Brain microvascular endothelial cell (primary cell): ENCODE measurements at regions not wholly inside any gene's neighbourhood (a gene's known extent, or its start where the extent isn't known, plus 50 kb on each side); places are given as distances from the start of the nearest gene placed in this dataset.

ENCODE experiments used
- DNase-seq: peaks from one replicate; pipeline ENCODE4 v3.0.0-alpha.2; 2020
- H3K27ac ChIP-seq: fragments of 250-450 bp; sonication (Bioruptor Pico); 2 replicates; pipeline ENCODE4 v1.5.1; 2020; ENCODE audit warnings: mild to moderate bottlenecking, moderate library complexity
- H3K27me3 ChIP-seq: fragments of 250-450 bp; sonication (Bioruptor Pico); replicated peaks from 2 replicates; pipeline ENCODE4 v1.5.1; 2020; ENCODE audit warnings: mild to moderate bottlenecking
- H3K36me3 ChIP-seq: fragments of 250-450 bp; sonication (Bioruptor Pico); replicated peaks from 2 replicates; pipeline ENCODE4 v1.5.1; 2020; ENCODE audit warnings: mild to moderate bottlenecking
- H3K4me3 ChIP-seq: 2 replicates; pipeline ENCODE4 v1.5.1; 2011; ENCODE audit warnings: low read depth, mild to moderate bottlenecking, control low read depth, low read length, moderate library complexity
- in situ Hi-C: cut with HindIII; loops from 2 replicates; pipeline ENCODE4 v1.10.0; 2017; ENCODE audit warnings: low sequenced_read_pairs, low pct_ligation_motif_present
- TF ChIP-seq, protein P1 (sequence below): IDR thresholded peaks from 2 replicates; pipeline ENCODE4 v1.5.1; 2011; ENCODE audit warnings: low read depth, mild to moderate bottlenecking, moderate library complexity, low read length, control low read depth, inconsistent platforms; ENCODE audit errors: missing control alignments

DNA sequence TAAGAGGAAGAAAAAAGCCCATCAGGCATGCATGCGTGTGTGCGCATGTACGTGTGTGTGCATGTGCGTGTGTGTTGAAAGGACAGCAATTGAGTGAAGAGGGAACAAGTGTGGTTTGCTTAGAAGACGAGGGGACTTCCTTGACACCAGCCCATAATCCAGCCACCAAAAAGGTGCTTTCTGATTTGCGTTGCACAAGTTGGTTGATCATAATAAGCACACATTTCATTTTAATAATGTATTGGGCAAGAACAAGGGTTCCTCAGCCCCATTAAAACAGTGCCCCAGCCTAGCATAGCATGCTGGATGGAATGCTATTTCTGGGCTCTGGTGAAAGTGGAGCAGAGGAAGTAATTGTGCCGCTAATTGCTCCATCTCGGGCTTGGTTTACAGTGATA, 493.2 kb downstream of the MIAT start:
- Histone ChIP-seq H3K36me3 (no peaks in the 10 kb centered on the region), H3K27me3 (no peaks in the 10 kb centered on the region), H3K4me3 (no peak overlapping the region), H3K27ac (no peak overlapping the region)
- TF ChIP-seq, protein P1, sequence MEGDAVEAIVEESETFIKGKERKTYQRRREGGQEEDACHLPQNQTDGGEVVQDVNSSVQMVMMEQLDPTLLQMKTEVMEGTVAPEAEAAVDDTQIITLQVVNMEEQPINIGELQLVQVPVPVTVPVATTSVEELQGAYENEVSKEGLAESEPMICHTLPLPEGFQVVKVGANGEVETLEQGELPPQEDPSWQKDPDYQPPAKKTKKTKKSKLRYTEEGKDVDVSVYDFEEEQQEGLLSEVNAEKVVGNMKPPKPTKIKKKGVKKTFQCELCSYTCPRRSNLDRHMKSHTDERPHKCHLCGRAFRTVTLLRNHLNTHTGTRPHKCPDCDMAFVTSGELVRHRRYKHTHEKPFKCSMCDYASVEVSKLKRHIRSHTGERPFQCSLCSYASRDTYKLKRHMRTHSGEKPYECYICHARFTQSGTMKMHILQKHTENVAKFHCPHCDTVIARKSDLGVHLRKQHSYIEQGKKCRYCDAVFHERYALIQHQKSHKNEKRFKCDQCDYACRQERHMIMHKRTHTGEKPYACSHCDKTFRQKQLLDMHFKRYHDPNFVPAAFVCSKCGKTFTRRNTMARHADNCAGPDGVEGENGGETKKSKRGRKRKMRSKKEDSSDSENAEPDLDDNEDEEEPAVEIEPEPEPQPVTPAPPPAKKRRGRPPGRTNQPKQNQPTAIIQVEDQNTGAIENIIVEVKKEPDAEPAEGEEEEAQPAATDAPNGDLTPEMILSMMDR: no peak
- no peak for DNase-seq
- in situ Hi-C loops: no loop called here

DNA sequence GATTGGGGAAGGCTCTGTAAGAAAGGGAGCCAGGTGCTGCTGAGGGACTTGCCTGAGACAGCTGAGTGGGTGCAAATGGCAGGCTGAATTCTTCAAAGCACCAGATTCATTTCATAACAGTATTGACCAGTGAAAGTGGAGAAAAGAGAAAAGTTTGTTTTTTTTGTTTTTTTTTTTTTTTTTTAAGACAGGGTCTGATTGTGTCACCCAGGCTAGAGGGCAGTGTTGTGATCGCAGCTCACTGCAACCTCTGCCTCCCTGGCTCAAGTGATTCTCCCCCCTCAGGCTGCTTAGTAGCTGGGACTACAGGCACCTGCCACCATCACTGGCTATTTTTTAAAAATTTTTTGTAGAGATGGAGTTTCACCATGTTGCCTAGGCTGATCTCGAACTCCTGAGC, 494.0 kb downstream of the MIAT start:
- DNase-seq: no peak
- Histone ChIP-seq H3K27me3 (no peaks in the 10 kb centered on the region), H3K4me3 (no peak overlapping the region), H3K27ac (peak overlapping the region; percentile 72), H3K36me3 (no peaks in the 10 kb centered on the region)
- TF ChIP-seq, protein P1: peak; percentile 34
- in situ Hi-C loops: no loop called here

DNA sequence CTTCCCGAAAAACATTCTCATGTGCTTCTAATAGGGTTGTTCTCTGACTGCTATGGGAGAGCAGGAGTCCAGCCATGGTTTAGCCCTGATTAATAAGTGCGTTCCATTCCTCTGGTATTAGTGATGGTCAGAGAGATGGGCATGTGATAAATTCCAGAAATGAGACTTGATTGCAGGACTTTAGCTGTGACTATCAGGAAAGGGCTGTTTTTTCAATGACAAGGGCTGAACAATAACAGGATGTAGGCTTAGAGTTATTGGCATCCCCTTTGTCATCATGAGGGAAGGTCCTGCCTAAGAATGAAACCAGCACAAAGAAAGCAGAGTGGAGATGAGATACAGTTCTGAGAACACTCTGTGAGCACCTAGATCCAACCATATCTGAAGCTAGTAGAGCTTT, 494.6 kb downstream of the MIAT start:
- Histone ChIP-seq H3K27me3 (no peaks in the 10 kb centered on the region), H3K27ac (peak overlapping the region; percentile 72), H3K4me3 (no peak overlapping the region), H3K36me3 (no peaks in the 10 kb centered on the region)
- TF ChIP-seq, protein P1: no peak
- in situ Hi-C loops: no loop called here
- peak; percentile 39 for DNase-seq

DNA sequence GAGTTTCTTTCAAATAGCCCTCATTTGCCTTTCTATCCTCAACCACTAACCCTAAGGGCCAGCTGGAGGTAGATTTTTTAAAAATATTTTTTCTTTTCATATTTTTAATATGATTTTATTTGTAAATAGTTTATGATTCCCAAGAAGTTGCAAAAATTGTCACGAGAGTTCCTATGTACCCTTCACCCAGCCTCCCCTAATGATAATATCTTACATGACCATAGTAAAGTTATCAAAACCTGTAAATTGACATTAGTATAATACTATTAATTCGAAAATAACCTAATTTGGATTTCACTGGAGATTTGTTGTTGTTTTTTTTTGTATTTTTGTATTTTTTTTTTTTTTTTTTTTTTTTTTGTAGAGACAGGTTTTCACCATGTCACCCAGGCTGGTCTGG, 495.5 kb downstream of the MIAT start:
- H3K27ac ChIP-seq: peak overlapping the region; percentile 72
- H3K27me3 ChIP-seq: no peaks in the 10 kb centered on the region
- TF ChIP-seq, protein P1: no peak
- no peaks in the 10 kb centered on the region for H3K36me3 ChIP-seq
- no peak overlapping the region for H3K4me3 ChIP-seq
- DNase-seq: no peak
- in situ Hi-C loops: no loop called here

DNA sequence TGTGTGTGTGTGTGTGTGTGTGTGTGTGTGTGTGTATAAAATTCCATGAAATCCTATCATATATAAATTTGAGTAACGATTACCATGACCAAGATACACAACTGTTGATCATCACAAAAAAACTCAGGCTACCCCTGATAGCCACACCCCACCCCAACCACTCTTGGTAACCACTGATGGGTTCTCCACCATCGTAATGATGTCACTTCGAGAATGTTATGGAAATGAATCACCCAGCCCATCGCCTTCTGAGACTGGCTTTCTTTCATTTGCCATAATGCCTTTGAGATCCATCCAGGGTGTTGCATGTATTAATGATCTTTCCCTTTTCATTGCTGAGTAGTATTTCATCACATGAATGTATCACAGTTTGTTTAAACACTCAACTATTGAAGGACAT, 496.0 kb downstream of the MIAT start:
- Histone ChIP-seq H3K36me3 (no peaks in the 10 kb centered on the region), H3K4me3 (no peak overlapping the region), H3K27me3 (no peaks in the 10 kb centered on the region), H3K27ac (no peak overlapping the region)
- TF ChIP-seq, protein P1: no peak
- peak; percentile 60 for DNase-seq
- in situ Hi-C loops: no loop called here

DNA sequence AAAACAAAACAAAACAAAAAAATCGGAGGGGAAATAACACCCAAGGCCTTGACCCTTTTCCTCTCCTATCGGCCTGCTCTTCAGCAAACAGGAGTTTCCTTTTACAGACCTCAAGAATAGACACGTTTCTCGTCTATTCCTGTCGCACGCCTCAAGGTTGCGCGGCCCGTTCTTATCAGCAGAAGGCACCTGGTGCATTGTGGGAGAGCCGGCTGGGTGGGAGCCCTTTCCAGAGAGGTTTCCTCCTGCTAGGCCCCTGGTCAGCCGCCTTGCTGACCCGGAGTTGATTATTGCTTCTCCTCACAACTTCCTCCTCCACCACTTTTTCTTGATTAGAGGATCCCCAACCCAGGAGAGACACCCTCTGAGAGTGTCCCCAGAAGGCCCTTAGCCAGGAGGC, 497.3 kb downstream of the MIAT start:
- no peak overlapping the region for H3K4me3 ChIP-seq
- no peaks in the 10 kb centered on the region for H3K36me3 ChIP-seq
- DNase-seq: no peak
- no peak overlapping the region for H3K27ac ChIP-seq
- in situ Hi-C loops: no loop called here
- no peaks in the 10 kb centered on the region for H3K27me3 ChIP-seq
- TF ChIP-seq, protein P1: no peak
